ENCODE measurements at regions not wholly inside any gene's neighbourhood (a gene's known extent, or its start where the extent isn't known, plus 50 kb on each side); places are given as distances from the start of the nearest gene placed in this dataset.

GRCh38 chr2:176812246-176812775, 400.3 kb upstream of the HNRNPA3 start:
- H3K9me3 ChIP-seq (ENCODE audit: insufficient read depth, low read depth): no peaks in the 10 kb centered on the region
- intact Hi-C loops (cut with micrococcal nuclease; ENCODE audit: unreplicated experiment): loop anchor here (10.0 kb wide), 1 partner anchor 522 kb away; no protein-coding TSS in a partner anchor
- no peak overlapping the region for H2AFZ ChIP-seq
- no peaks in the 10 kb centered on the region for H3F3A ChIP-seq (ENCODE audit: insufficient read depth, low read depth)
- H3K36me3 ChIP-seq (ENCODE audit: low read depth): no peaks in the 10 kb centered on the region
- DNase-seq: no peak
- ChIA-PET CTCF (interaction anchor here (0.6 kb wide), 1 partner anchor 111 kb away, joined by 4 read pairs; no protein-coding TSS in a partner anchor), POLR2A (ENCODE audit: unreplicated experiment) (no interaction called here)
- H3K4me1 ChIP-seq (replicated peaks; ENCODE audit: insufficient read depth): no peaks in the 10 kb centered on the region
- 0 out of 2 replicates have a peak, but pooled peaks cover 3% of the 10 kb centered on the region for H3K27me3 ChIP-seq (ENCODE audit: insufficient read depth, low read depth)
- no TSS peak for BruUV-seq (replicated peaks)
- no peak for TF ChIP-seq CTCF (conservative IDR thresholded peaks at IDR 0.05)
- H4K20me1 ChIP-seq (ENCODE audit: insufficient read depth): no peaks in the 10 kb centered on the region
- H3K9me2 ChIP-seq (ENCODE audit: insufficient read depth): no peaks in the 10 kb centered on the region; the same call in 1 of the 2 replicates
- no peak overlapping the region for H3K27ac ChIP-seq
- H3K4me2 ChIP-seq: no peak overlapping the region
- H3K4me3 ChIP-seq: no peak overlapping the region
- no peaks in the 10 kb centered on the region for H3K79me2 ChIP-seq (ENCODE audit: low read depth)

- Histone ChIP-seq H4K20me1 (ENCODE audit: insufficient read depth) (no peaks in the 10 kb centered on the region), H3K36me3 (ENCODE audit: low read depth) (no peaks in the 10 kb centered on the region), H3K9me2 (ENCODE audit: insufficient read depth) (no peaks in the 10 kb centered on the region; the same call in 1 of the 2 replicates), H3K9me3 (ENCODE audit: insufficient read depth, low read depth) (no peaks in the 10 kb centered on the region), H3K27me3 (ENCODE audit: insufficient read depth, low read depth) (0 out of 2 replicates have a peak, but pooled peaks cover 6% of the 10 kb centered on the region), H3K27ac (no peak overlapping the region), H3K4me3 (no peak overlapping the region), H3K4me1 (replicated peaks; ENCODE audit: insufficient read depth) (no peaks in the 10 kb centered on the region), H3K4me2 (no peak overlapping the region), H3K79me2 (ENCODE audit: low read depth) (no peaks in the 10 kb centered on the region), H3F3A (ENCODE audit: insufficient read depth, low read depth) (no peaks in the 10 kb centered on the region), H2AFZ (no peak overlapping the region)
- no peak for TF ChIP-seq EZH2 (IDR thresholded peaks at IDR 0.05; ENCODE audit: low read depth)
- no peak for TF ChIP-seq CTCF (conservative IDR thresholded peaks at IDR 0.05)
- no peak for DNase-seq
- POLR2A ChIA-PET (ENCODE audit: unreplicated experiment): no interaction called here
- intact Hi-C loops (cut with micrococcal nuclease; ENCODE audit: unreplicated experiment): loop anchor here (10.0 kb wide), 1 partner anchor 522 kb away; no protein-coding TSS in a partner anchor
- CTCF ChIA-PET: interaction anchor here (0.6 kb wide), 1 partner anchor 161 kb away, joined by 3 read pairs; no protein-coding TSS in a partner anchor
- BruUV-seq (replicated peaks): no TSS peak
These were observed 399.4 kb upstream of the HNRNPA3 start for GRCh38 chr2:176813156-176813555.

- Histone ChIP-seq H3K4me2 (no peak overlapping the region), H3K9me3 (ENCODE audit: insufficient read depth, low read depth) (no peaks in the 10 kb centered on the region), H2AFZ (no peak overlapping the region), H3K27me3 (ENCODE audit: insufficient read depth, low read depth) (peaks cover 10% of the 10 kb centered on the region), H3K4me3 (no peak overlapping the region), H3K27ac (no peak overlapping the region), H3K79me2 (ENCODE audit: low read depth) (no peaks in the 10 kb centered on the region), H4K20me1 (ENCODE audit: insufficient read depth) (no peaks in the 10 kb centered on the region), H3K9me2 (ENCODE audit: insufficient read depth) (no peaks in the 10 kb centered on the region; the same call in 1 of the 2 replicates), H3K4me1 (replicated peaks; ENCODE audit: insufficient read depth) (no peaks in the 10 kb centered on the region), H3F3A (ENCODE audit: insufficient read depth, low read depth) (no peaks in the 10 kb centered on the region), H3K36me3 (ENCODE audit: low read depth) (no peaks in the 10 kb centered on the region)
- TF ChIP-seq EZH2 (IDR thresholded peaks at IDR 0.05; ENCODE audit: low read depth): no peak
- TF ChIP-seq CTCF (conservative IDR thresholded peaks at IDR 0.05): no peak
- ChIA-PET CTCF (interaction anchor here (0.6 kb wide), 1 partner anchor 162 kb away, joined by 3 read pairs; no protein-coding TSS in a partner anchor), POLR2A (ENCODE audit: unreplicated experiment) (no interaction called here)
- no peak for DNase-seq
- BruUV-seq (replicated peaks): no TSS peak
- intact Hi-C loops (cut with micrococcal nuclease; ENCODE audit: unreplicated experiment): loop anchor here (1.0 to 10.0 kb wide), 2 partner anchors 521 to 686 kb away; no protein-coding TSS in a partner anchor
These were observed 399.0 kb upstream of the HNRNPA3 start for GRCh38 chr2:176813621-176814049.

Measured in PC-9 (cell line).